Astrocyte of the cerebellum (primary cell): ENCODE measurements at regions not wholly inside any gene's neighbourhood (a gene's known extent, or its start where the extent isn't known, plus 50 kb on each side); places are given as distances from the start of the nearest gene placed in this dataset.

Experiments
- DNase-seq: peaks from one replicate; pipeline ENCODE4 v3.0.0-alpha.2; 2011; ENCODE audit warnings: low read depth
- H3K4me3 ChIP-seq: 2 replicates; pipeline ENCODE4 v1.5.1; 2011; ENCODE audit warnings: mild to moderate bottlenecking, low read depth, low read length, moderate library complexity
- in situ Hi-C: cut with HindIII; loops from 2 replicates; pipeline ENCODE4 v1.10.0; 2017; ENCODE audit warnings: low sequenced_read_pairs
- TF ChIP-seq, protein P1 (sequence below): IDR thresholded peaks from 2 replicates; pipeline ENCODE4 v1.5.1; 2012; ENCODE audit warnings: low read length, low read depth, moderate library complexity, mild to moderate bottlenecking; ENCODE audit errors: missing control alignments

DNA sequence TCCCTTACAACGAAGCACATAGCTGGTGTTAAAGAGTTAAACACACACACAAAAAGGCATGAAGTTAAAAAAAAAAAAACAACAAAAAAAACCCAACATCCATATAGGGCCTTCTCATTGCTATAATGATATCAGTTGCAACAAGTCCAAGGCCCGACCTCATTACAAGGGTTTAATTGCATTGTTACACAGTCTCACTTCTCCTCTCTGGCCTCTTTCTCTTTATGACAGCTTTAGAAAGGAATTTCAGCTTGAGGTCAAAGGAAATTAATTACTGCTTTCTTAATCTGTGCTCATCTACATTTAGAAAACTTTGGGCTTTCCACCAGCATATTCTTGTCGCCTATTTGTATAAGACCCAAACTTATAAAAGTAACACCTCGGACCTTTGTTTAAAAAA lies 342.1 kb downstream of the NR2F2 start:
- DNase-seq = no peak
- in situ Hi-C loops = loop anchor here (5.0 kb wide), 1 partner anchor 105 kb away; no protein-coding TSS in a partner anchor
- H3K4me3 ChIP-seq = no peak overlapping the region
- TF ChIP-seq, protein P1, sequence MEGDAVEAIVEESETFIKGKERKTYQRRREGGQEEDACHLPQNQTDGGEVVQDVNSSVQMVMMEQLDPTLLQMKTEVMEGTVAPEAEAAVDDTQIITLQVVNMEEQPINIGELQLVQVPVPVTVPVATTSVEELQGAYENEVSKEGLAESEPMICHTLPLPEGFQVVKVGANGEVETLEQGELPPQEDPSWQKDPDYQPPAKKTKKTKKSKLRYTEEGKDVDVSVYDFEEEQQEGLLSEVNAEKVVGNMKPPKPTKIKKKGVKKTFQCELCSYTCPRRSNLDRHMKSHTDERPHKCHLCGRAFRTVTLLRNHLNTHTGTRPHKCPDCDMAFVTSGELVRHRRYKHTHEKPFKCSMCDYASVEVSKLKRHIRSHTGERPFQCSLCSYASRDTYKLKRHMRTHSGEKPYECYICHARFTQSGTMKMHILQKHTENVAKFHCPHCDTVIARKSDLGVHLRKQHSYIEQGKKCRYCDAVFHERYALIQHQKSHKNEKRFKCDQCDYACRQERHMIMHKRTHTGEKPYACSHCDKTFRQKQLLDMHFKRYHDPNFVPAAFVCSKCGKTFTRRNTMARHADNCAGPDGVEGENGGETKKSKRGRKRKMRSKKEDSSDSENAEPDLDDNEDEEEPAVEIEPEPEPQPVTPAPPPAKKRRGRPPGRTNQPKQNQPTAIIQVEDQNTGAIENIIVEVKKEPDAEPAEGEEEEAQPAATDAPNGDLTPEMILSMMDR = no peak

DNA sequence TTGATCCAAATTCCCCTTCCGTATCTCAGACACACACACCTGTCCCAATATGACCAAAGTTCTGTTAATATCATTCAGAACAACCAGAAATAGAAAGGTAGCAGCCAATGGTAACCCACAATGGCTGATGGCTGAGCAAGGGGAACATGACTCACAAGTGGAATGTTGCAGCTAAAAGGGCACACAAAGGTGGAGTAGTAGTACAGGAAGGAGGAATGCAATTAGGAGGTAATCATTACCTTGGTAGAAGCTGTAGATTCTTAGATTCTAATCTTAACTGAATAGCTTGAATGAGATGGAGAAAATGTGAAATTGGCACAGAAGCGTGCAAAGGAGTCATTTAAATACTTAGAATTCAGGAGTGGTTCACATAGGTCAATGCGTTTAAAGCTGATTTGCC lies 347.9 kb downstream of the NR2F2 start:
- no peak overlapping the region for H3K4me3 ChIP-seq
- TF ChIP-seq, protein P1 = no peak
- in situ Hi-C loops = no loop called here
- no peak for DNase-seq

DNA sequence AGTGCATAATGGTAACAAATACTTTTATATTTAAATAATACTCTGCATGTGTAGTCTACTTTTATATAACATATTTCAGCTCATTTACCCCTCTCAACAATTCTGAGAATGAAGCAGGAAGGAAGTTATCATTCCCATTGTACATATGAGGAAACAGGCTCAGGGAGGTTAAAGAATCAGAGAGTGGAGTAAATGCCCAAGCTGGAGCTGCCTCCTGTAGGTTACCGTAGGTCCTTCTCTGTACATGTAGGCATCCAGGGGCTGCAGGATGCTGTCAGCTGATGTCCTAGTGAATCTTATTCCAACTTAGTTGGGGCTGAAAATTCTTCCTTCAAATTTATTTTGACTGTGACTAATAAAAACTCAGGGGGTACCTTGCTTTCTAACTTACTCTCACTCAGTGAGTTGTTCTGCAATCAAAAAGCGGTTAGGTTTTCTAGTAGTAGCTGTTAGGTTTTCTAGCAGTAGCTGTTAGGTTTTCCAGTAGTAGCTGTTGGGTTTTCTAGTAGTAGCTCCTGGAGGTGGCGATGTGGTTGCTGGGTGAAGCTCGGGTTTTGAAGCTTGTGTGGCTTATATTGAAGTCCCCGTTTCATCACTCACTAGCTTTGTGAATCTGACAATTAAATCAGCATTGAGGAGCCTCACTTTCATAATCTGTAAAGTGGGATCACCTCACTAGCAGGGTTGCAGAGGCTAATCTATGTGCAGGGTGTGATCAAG lies 357.0 kb downstream of the NR2F2 start:
- in situ Hi-C loops = no loop called here
- TF ChIP-seq, protein P1 = no peak
- DNase-seq = no peak
- H3K4me3 ChIP-seq = no peak overlapping the region

DNA sequence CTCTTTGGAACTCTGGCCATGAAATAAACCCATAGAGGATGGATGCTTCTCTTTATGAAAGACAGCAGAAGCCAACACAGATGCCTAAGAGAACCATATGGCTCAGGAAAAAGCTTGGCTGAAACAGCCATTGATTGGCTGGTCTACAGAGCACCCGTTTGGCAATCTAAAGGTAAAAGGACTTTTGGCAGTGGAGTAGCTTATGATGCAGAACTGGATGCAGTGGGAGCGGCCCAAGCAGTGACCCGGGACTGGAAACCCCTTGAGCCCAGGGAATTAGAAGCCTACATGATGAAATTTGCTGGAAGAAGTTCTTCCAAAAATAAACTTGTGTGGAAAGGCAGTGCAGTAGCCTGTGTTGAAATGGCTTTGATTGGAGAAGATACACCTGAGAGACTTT lies 360.2 kb downstream of the NR2F2 start:
- in situ Hi-C loops = no loop called here
- H3K4me3 ChIP-seq = no peak overlapping the region
- TF ChIP-seq, protein P1 = no peak
- DNase-seq = no peak

DNA sequence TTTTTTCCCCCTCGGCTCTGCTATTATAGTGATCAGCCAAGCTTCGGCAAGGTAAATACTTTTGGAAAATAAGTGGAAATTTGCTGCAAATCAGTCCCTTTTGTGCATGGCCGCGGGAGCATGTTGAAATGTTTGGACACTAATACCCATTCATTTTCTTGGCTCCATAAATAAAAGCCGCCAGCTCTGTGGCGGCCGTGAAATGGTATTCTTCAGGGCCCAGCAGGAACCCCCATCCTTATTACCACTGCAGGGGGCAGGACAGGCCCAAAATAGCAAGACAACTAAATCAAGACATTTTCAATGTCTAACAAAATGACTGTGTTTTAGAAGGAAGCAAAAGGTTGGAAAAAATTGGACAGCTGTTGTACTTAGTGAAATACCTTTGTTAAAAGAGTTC lies 362.3 kb downstream of the NR2F2 start:
- TF ChIP-seq, protein P1 = no peak
- in situ Hi-C loops = no loop called here
- H3K4me3 ChIP-seq = no peak overlapping the region
- no peak for DNase-seq

DNA sequence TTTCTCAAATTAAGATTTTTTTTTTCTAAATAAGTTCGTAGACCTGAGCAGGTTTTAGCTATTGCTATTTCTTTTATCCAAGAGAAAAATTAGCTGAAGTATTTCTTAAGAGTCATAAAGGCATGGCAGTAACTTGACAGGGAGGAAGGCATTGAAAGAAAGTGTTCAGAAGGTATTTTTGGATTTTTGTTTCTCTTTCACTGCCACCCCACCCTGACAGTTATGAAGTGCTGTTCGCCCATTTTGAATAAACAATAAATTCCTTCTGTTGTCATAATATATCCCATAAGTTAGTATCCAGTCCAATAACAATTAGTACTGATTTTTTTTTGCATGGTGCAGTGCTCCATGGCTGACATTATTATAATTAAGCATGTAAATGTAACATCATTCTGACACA lies 363.0 kb downstream of the NR2F2 start:
- TF ChIP-seq, protein P1 = no peak
- no peak for DNase-seq
- no peak overlapping the region for H3K4me3 ChIP-seq
- in situ Hi-C loops = no loop called here
